HG03460 (cell line): ENCODE measurements at regions not wholly inside any gene's neighbourhood (a gene's known extent, or its start where the extent isn't known, plus 50 kb on each side); places are given as distances from the start of the nearest gene placed in this dataset.
"Not testable (repeated sequence)": the region's sequence is repeated elsewhere in the genome, so short reads cannot be mapped to it uniquely, and the experiment has no call there.

Experiments used
- ATAC-seq: cut with Tn5 transposase; IDR thresholded peaks from one replicate; pipeline ENCODE4 v1.9.1; 2021; ENCODE audit not compliant: unreplicated experiment

- ATAC-seq, result no peak
Observed at GRCh38 chr4:64829749-64830148, 420.5 kb upstream of the TECRL start.

- no peak for ATAC-seq
Observed at GRCh38 chr4:64824591-64824990, 415.3 kb upstream of the TECRL start.

- no peak for ATAC-seq
Observed at GRCh38 chr4:64822405-64822804, 413.2 kb upstream of the TECRL start.

GRCh38 chr4:64821219-64821976, 412.1 kb upstream of the TECRL start:
- ATAC-seq, result no peak

GRCh38 chr4:64814616-64815015, 405.4 kb upstream of the TECRL start:
- ATAC-seq, result no peak

GRCh38 chr4:64807821-64808220, 398.6 kb upstream of the TECRL start:
- no peak for ATAC-seq

- no peak for ATAC-seq
Observed at GRCh38 chr4:64799751-64800150, 390.5 kb upstream of the TECRL start.

- ATAC-seq, result not testable (repeated sequence)
Observed at GRCh38 chr4:64798828-64799227, 389.6 kb upstream of the TECRL start.

- no peak for ATAC-seq
Observed at GRCh38 chr4:64796581-64796980, 387.3 kb upstream of the TECRL start.

GRCh38 chr4:64784125-64784524, 374.9 kb upstream of the TECRL start:
- ATAC-seq, result no peak

- ATAC-seq, result peak; percentile 80
Observed at GRCh38 chr4:64781737-64782326, 372.6 kb upstream of the TECRL start.

GRCh38 chr4:64780664-64781063, 371.4 kb upstream of the TECRL start:
- ATAC-seq, result no peak

GRCh38 chr4:64777286-64777685, 368.0 kb upstream of the TECRL start:
- ATAC-seq, result no peak

- ATAC-seq, result no peak
Observed at GRCh38 chr4:64776820-64777219, 367.6 kb upstream of the TECRL start.

- ATAC-seq, result no peak
Observed at GRCh38 chr4:64774626-64775025, 365.4 kb upstream of the TECRL start.

GRCh38 chr4:64771149-64771548, 361.9 kb upstream of the TECRL start:
- no peak for ATAC-seq

- no peak for ATAC-seq
Observed at GRCh38 chr4:64767547-64767946, 358.3 kb upstream of the TECRL start.

GRCh38 chr4:64766565-64766964, 357.3 kb upstream of the TECRL start:
- no peak for ATAC-seq

GRCh38 chr4:64756016-64756415, 346.8 kb upstream of the TECRL start:
- no peak for ATAC-seq

GRCh38 chr4:64747919-64748715, 338.9 kb upstream of the TECRL start:
- no peak for ATAC-seq

GRCh38 chr4:64738240-64738639, 329.0 kb upstream of the TECRL start:
- no peak for ATAC-seq

GRCh38 chr4:64737854-64738138, 328.5 kb upstream of the TECRL start:
- not testable (repeated sequence) for ATAC-seq
